C4-2B (cell line): ENCODE measurements at regions not wholly inside any gene's neighbourhood (a gene's known extent, or its start where the extent isn't known, plus 50 kb on each side); places are given as distances from the start of the nearest gene placed in this dataset.

Experiments
- H3K27ac ChIP-seq: fragments of 450-650 bp; 2 replicates; pipeline ENCODE4 v1.5.1; 2017
- CTCF ChIP-seq: fragments of 450-650 bp; conservative IDR thresholded peaks from 2 replicates; pipeline ENCODE4 v1.5.1; 2017; ENCODE audit warnings: mild to moderate bottlenecking
- ZFX ChIP-seq: fragments of 450-650 bp; IDR thresholded peaks from 2 replicates; pipeline ENCODE4 v1.6.1; 2017

GRCh38 chr15:70192041-70192440, 94.3 kb upstream of the TLE3 start:
- no peak for TF ChIP-seq CTCF
- no peak for TF ChIP-seq ZFX

GRCh38 chr15:70190965-70191364, 93.2 kb upstream of the TLE3 start:
- TF ChIP-seq ZFX: no peak
- no peak for TF ChIP-seq CTCF

More at GRCh38 chr15:70192041-70192440, 94.3 kb upstream of the TLE3 start:
- no peak overlapping the region for H3K27ac ChIP-seq

GRCh38 chr15:70189826-70190695, 92.3 kb upstream of the TLE3 start:
- no peak for TF ChIP-seq ZFX
- TF ChIP-seq CTCF: no peak
- no peak overlapping the region for H3K27ac ChIP-seq

More at GRCh38 chr15:70190965-70191364, 93.2 kb upstream of the TLE3 start:
- H3K27ac ChIP-seq: no peak overlapping the region

- no peak for TF ChIP-seq ZFX
- no peak for TF ChIP-seq CTCF
- H3K27ac ChIP-seq: no peak overlapping the region
These were observed 90.6 kb upstream of the TLE3 start for GRCh38 chr15:70188286-70188685.

- TF ChIP-seq ZFX: no peak
- no peak for TF ChIP-seq CTCF
- H3K27ac ChIP-seq: no peak overlapping the region
These were observed 89.6 kb upstream of the TLE3 start for GRCh38 chr15:70187331-70187730.

GRCh38 chr15:70186152-70186551, 88.4 kb upstream of the TLE3 start:
- H3K27ac ChIP-seq: no peak overlapping the region

More at GRCh38 chr15:70186152-70186551, 88.4 kb upstream of the TLE3 start:
- TF ChIP-seq ZFX: no peak
- no peak for TF ChIP-seq CTCF
